D341Med (cell line): ENCODE measurements at regions not wholly inside any gene's neighbourhood (a gene's known extent, or its start where the extent isn't known, plus 50 kb on each side); places are given as distances from the start of the nearest gene placed in this dataset.

ENCODE experiments used
- DNase-seq: peaks from one replicate; pipeline ENCODE4 v3.0.0; 2012; ENCODE audit warnings: low spot score

DNA sequence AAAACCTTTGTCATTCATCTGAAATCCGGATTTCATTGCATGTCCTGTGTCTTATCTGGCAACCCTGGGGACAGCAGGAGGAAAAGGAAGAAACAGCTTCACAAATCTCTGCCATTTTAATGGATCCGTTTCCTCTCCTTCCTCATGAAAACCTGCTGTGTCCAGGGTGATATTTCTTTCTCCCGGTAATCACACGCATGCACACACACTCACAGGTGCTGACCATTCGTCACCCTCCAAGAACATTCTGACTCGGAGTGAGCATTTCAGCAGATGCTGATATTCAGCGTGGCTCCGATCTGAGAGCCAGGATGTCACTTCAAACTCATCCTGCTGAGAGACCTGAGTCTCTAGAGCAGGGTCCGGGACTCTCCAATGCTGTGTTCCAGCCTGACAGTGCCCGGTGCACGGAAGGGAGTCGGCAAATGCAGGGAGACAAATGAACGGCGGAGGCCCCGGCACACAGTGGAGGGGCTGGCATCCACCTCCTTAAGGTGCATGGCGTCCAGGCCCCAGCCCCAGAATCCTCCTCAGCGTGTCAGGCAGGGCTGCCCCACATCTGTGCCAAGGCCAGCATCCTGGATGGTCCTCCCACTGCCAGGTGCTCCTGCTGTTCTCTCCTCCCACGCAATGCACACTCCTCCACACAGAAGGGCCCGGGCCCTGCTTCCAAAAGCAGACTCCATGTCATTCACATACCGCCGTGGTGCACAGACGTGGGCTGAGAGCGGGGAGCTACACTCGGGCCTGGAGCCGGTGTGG, 70.7 kb downstream of the RBFOX3 start:
- no peak for DNase-seq

DNA sequence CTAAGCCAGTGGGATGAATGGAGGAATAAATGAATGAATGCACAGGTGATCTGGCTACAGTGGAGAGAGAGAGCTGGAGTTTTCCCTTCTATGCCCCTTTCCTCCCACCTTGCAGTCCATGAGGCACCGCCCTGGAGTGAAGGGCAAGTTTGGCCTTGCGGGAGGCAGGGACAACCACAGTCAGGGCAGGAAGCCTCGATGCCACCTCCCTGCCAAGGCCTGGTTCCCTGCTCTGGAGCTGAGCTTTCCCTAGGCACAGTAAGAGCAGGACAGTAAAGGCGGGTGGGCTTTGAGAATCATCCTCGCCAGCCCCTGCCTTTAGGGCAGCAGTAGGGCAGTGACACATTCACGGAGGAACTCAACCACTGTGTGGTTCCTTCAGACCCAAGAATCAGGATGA, 72.6 kb downstream of the RBFOX3 start:
- DNase-seq: no peak

DNA sequence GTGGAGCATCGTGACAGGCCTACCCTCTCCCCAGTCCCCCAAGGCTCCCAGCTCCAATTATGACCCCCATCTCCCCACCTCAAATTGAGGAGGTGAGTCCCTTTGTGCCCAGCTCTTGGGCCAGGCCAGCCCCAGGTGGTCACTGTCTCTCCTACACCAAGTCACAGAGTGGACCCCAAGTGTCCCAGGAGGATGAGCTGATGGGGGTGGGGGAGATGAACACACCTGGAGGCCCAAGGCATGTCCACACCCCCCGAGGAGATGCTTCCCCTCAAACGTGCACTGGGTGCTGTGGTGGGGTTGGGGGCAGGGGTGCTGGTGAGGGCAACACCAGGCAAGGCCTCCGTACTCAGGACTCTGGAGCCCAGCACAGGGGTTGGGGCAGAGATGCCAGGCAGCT, 73.2 kb downstream of the RBFOX3 start:
- DNase-seq: no peak

DNA sequence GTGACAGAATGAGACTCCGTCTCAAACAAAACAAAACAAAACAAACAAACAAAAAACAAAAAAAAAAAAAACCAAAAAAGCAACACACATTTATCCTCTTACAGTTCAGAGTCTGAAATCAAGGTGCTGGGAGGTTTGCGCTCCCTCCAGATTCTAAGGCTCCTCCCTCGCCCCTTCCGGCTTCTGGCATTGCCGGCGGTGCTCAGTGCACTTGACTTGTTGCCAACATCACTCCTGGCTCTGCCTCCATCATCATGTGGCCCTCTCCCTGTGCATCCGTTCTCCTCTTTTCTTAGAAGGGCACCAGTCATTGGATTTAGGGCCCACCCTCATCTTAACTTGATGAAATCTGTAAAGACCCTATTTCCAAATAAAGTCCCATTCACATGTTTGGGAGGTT, 73.8 kb downstream of the RBFOX3 start:
- no peak for DNase-seq

DNA sequence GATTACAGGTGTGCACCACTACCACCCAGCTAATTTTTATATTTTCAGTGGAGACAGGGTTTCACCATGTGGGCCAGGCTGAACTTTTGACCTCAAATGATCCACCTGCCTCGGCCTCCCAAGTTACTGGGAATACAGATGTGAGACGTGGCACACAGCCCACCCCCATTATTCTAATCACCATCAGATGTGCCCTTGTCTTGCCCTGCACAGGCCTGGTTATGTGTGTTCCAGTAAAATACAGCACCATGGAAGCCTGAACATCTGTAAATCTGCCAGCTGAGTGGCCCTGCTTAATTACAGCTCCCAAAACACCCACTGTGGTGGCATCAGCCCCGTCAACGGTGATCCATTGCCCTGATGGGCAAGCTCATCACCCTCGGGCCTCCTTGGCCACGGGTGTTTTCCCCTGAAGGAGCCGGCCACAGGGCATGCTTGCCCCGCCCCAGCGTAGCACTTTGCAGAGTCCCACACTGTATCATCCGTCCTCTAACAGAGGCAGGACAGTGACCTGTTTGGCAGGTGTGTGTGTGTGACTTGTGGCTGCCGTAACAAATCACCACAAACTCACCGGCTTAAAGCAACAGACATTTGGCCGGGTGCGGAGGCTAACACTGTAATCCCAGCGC, 74.5 kb downstream of the RBFOX3 start:
- DNase-seq: no peak

DNA sequence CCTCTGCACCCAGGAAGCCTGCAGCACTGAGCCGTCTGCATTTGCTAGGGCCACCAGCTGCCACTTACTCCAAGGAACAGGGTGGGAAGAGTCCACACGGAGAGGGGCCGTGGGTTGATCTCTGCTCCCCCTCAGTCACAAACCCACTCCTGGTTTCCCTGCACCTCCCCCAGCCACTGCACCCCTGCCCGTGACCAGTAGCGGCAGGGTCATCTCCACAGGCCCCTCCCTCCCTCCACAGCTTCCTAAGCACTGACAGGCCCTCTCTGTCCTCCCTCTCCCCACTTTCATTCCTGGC, 75.2 kb downstream of the RBFOX3 start:
- DNase-seq: no peak

DNA sequence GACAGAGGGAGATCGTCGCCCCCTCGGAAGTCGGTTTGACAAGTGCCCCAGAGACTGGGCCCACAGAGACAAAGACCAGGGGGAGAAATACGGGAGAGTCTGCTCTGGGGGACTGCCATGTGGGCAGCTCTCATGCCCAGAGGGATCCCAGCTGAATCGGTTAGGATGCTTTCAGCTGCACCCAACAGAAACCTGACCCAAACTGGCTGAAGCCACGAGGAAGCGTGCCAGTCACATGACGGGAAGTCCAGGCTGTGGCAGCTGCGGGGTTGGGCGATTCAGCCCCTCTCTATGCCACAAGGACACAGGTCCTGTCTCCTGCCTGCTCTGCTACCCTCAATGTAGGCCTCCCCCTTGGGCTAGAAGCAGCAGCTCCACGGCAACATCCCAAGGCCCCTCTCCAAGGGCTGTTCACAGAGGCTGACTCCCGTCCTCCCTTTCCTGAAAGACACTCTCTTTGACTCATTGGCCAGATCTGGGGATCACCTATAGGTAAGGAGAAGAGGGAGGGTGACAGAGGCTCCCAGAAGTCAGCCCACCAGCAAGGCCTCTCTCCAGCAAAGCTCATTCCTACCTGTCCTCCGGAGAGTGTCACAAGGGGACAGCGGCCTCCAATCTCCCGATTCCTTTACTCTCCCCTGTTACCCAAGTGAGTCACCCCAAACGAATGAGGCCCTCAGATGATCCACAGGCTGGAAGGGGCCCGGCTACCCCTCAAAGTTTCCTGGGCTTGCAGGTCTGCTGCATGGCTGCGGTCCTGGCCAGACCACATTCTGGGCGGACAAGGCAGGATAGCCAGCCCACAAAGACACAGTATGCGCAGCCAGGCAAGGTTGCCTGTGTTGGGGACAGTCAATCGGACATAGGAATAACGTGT, 75.8 kb downstream of the RBFOX3 start:
- no peak for DNase-seq

DNA sequence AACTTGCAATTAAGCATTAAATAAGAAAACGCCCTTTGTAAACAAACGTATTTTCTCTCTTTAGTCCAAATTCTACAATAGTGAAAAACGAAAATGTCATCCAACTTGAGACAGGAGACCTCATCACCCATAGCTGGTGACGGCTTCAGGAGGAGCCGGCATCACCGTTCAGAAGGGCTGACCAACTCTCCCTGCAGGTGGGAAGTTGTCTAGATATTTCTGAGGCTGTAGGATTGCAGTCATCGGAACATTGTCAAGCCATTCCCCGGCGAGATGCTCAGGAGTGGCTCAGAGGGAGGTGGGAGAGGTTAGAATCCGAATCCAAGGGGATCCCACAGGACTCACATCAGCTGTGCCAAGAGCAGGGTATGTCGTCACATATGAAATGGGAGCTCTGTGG, 76.7 kb downstream of the RBFOX3 start:
- DNase-seq: no peak

DNA sequence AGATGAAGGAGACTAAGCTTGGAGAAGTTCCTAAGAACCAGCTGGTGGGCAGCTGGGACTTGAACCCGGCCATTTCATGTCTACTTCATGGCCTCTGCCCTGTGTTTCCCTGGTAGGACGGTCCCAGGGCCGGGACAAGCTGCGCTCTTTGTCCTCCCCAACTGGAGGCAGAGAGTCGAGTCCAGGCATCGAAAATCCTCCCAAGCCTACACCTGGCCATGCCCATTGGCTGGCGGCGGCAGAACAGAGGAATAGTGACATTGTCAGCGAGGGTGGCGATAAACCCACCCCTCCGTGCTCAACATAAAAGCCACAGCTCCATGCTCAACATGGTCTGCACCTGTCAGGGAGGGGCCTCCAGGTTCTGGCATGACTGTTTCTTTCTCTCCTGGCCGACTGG, 77.7 kb downstream of the RBFOX3 start:
- no peak for DNase-seq

DNA sequence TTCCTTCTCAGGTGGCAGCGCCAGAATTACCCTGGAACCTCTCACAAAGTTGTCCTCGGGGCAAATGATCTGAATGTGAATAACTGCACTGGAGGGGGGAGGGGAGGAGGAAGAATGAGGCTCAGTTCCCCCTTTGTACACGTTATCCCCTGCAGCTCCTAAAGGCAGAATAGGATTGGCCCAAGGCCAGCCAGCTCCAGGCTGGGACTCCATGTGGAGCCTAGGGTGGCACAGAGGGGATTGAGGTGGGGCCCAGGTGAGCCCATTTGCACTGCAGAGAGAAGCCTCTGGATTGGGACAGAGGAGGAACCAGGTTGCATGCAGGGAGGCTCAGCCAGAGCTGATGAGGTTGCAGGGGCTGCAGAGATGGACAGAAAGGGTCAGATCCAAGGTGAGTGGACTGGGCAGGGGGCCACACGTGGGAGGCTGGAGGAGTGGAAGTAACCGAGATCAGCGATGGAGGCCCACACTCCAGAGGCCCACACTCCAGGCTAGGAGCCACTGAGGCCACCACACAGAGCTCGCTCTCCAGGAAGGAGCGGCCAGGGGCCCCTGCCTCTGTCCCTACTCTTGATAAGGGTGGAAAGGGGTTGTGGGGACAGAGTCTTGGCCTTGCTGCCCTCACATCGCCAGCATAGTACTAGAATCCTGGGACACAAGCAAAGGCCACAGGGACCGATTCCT, 78.6 kb downstream of the RBFOX3 start:
- no peak for DNase-seq

DNA sequence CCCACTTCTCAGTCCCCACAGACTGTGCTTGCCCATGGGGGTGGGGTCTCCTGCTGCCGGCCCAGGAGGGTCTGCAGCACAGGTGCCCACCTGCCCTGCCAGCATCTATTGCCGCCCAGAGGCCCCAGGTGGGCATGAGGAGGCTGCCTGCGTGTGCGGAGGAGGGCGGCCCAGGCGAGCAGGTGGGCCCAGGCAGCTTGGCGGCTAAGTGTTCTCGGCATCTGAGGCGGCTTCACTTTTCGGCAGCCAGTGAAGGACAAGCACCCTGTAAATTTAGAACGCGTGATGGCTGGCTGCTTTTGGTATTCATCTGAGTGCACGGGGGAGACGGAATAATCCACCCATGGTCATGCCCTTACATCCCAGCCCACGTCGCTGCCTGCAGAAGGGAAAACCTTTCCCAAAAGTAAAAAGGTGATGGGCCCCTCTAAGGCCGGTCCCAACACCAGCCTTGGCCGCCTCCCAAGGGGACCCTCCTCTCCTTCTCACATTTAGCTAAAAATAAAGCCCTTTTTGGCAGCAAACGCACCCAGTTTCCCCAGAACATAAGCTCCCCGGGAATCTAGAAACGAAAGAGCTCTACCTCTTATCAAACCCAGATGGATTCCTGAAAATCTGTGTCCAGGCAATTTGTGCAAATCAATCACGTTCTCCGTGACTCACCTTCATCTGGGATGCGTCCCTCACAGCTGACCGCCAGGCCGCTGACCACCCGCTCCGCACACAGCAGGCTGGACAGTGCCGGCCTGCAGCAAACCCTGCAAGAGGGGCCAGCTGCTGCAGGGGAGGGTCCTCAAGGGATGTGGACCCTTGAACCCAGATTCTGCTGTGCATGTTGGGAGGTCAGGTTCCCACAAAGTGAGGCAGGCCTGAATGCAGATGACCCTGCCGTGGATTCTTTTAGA, 79.4 kb downstream of the RBFOX3 start:
- no peak for DNase-seq

DNA sequence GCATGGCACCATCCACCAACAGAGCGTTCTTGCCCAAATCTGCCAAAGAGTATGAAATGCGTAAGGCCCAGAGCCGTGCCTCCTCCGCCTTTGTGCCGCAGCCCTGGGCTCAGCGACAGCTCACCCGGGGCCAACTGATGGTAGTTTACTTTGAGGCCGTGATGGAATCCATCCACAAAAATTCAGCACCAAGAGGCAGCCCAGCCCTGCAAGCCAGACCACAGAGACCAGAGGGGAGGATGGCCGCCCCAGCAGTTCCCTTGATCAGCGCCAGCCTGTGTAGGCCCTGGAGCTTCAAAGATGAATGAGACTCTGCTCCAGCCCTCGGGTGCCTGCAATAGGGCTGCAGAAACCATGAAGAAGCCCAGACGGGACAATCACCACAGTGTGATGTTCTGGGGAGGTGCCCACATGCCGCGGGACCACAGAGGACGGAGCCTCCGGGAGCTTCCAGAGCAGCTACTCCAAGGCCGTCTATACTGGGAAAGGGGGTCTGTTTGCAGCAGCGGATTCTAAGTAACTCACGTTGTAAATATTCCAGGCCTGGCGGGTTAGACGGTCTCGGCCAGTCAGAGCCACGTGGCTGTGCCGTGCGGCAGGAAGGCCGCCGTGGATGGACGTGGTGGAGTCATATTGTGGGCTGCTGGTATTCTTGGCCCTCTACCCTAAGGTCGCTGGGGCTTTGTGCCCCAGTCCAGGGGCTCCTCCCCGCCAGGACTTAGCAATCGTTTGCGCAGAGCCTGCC, 80.3 kb downstream of the RBFOX3 start:
- DNase-seq: no peak

DNA sequence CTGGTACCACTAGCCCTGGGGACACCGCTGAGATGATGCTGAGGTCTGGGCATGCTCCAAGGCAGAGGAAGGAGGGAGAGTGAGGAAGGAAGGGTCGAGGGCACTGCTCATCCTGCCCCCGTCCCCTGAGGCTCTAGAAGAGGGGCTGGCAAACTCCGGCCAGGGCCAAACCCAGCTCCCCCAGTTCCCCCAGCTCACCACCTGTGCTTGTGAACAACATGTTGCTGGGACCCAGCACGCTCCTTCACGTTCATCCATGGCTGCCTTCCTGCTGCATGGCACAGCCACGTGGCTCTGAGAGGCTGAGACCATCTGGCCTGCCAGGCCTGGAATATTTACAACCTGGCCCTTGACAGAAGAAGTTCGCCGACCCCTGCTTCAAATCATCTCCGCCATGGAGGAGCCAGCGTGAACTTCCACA, 81.2 kb downstream of the RBFOX3 start:
- no peak for DNase-seq

DNA sequence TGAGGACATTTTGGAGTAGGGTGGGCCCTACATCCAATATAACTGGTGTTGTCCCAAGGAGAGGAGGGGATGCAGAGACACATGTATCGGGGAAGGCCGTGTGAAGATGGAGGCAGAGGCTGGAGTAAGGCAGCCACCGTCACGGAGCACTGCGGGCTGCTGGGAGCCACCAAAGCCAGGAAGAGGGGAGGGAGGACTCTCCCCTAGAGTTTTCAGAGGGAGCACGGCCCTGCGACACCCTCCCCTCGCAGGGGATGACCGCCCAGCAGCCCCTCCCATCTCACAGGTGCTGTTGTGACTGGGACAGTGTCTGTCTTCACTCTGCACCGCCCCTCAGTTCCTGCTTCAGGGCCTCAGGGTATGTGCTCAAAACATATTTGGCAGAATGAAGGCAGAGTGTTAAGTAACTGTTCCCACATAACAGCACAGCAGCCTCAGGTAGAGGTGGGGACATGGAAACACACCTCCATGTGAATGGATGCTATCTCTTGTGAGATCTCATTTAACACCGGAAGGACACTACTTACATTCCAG, 82.2 kb downstream of the RBFOX3 start:
- DNase-seq: no peak

DNA sequence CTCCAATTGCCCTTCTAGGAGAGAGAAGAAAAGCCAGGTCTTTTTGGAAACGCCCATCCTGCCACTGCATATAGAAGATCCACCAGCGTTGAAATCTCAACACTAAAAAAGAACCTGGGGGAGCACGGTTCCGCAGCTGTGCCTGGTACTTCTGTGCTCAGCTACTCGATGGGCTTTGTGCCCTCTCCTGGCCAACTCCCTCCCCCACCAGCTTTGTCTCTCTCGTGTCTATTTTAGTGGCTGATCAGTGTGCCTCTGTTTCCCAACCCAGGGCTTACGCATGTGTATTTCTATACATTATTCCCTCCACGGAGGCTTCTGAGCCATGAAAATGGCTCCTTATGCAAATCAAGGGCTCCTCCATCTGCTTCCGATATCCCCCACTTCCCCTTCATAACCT, 83.5 kb downstream of the RBFOX3 start:
- DNase-seq: no peak

DNA sequence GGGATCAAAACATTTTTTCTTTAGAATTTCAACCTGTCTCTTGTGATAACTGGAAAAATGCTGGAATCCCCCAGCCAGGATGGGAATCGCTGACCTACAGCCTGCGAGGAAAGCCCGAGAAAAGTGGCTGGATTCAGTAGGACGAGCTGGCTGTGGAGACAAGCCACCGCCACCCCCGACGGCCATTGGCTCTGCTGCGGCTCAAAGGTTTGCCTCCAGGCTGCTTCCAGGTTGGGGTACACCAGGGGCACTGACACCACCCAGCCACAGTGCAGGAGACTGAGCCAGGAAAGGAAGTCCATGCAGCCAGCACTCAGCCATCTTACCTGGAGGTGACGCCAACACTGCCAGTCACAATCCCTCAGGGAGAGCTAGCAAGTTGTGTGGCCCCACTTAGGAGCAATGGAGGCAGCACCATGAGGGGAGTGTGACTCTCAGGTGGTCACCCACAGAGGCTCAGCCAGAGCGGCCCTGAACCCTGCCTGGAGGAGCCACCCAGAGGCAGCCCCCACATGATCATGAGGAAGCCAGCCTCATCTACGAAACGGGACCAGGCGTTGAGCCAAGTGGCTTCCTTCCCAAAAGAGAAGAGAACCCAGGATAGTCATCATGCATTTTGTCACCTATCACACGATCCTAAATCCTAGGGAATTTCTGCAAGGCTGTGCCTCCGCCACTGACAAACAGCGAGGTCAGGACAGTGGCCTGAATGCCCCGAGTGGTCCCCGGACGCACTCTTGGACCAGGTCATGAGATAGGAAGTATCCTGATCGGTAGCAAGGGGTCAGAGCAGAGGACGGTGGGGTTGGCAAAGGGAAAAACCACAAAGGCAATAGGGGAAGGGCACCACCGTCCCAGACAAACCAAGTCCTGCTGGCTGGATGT, 84.8 kb downstream of the RBFOX3 start:
- no peak for DNase-seq

DNA sequence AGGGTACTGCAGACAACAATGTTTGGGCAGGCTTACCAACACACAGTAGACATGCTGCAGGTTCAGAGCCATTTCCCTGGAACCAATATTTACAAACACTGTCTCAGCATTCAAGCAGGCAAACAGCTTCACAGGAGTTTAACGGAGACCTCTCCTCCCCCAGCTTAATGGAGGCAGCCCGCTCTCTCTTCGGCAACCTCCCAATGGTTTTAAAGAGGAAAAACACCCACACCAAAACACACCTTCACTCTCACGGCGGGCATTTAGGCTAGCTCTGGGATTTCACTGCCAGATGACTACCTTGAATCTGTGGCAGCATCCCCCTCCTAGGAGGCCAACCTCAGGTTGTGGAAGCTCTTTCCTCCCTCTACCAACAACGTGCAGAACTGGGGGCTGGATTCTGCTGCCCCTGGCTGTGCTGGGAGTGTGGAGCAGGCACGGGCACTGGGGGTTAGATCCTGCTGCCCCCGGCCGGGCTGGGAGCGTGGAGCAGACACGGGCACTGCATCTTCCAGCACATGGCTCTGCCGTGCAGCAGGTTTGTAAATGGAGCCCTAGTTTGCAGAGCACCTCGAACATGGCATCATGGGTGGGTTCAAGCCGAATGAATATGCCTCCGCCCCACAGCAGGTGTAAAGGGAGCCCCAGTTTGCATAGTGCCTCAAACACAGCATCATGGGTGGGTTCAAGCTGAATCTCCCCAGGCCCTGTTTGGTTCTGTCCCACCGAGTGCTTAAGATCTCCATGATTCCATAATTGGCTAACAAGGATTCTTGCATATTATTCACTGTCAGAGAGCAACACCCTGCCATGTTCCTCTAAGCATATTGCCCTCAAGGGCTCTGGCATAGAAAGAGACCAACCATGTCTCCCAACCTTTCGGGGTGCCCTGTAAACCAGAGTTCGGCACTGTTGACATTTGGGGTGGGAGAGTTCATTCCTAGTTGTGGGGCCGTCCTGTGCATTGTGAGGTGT, 86.4 kb downstream of the RBFOX3 start:
- DNase-seq: no peak

DNA sequence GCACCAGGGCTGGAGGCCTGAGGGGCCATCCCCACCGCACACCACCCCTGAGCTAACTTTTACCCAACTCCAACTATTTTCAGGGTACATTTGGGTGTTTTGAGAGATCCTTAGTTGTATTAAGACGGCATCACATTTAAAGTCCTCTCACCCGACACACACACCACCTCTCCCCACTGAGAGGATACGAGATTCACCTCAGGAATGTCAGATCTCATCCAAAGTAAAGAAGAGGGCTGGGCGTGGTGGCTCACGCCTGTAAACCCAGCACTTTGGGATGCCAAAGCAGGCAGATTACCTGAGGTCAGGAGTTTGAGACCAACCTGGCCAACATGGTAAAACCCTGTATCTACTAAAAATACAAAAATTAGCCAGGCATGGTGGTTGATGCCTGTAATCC, 88.4 kb downstream of the RBFOX3 start:
- no peak for DNase-seq
